Ecto neural progenitor cell (in vitro differentiated cells): ENCODE measurements at regions not wholly inside any gene's neighbourhood (a gene's known extent, or its start where the extent isn't known, plus 50 kb on each side); places are given as distances from the start of the nearest gene placed in this dataset.

Experiments used
- DNase-seq: peaks from one replicate; pipeline ENCODE4 v3.0.0-alpha.2; 2018; ENCODE audit warnings: low spot score

- DNase-seq = peak; percentile 65
These were observed 219.8 kb upstream of the TOPAZ1 start for GRCh38 chr3:44021651-44022594.

GRCh38 chr3:44023961-44024593 is 217.6 kb upstream of the TOPAZ1 start:
- DNase-seq = no peak

- peak; percentile 28 for DNase-seq
These were observed 215.3 kb upstream of the TOPAZ1 start for GRCh38 chr3:44026220-44026865.

DNA sequence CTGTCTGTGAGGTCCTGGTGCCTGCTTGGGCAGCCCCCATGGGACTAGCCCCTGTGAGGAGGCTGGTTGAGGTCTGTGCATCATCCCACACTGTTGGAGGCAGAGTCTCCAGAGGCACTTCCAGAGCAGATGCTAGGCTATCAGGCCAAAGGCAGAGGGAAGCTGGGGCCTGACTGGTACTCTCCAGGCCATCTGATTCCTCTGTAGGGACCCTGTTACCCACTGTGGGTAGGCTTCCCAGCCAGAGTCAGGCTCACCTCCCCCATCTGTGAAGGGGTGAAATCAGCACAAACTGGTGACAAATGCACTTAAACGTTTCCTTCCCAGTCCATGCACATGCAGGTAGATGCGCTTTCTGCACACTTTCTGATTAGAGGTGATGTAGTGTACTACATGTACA is 212.6 kb upstream of the TOPAZ1 start:
- no peak for DNase-seq

DNA sequence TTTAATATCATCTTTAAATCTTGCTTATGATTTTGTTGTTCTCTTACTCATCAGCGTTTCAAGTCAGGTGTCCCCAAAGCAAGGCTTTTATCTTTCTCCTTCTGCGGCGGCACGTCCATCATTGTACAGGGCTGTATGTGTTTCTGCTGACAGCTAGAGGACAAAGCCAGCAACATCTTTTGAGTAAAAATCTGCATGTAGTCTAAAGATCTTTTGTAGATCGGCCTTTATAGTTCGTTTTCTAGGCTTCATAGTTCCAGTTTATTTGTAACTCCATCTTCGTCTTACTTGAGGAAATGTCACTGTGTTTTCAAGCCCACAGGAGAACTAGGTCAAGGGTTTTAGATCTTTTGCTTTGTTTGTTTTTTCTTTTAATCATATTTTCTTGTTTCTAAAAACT is 211.4 kb upstream of the TOPAZ1 start:
- no peak for DNase-seq

GRCh38 chr3:44030687-44031305 is 210.9 kb upstream of the TOPAZ1 start:
- DNase-seq = no peak

GRCh38 chr3:44031387-44032380 is 210.0 kb upstream of the TOPAZ1 start:
- peak; percentile 34 for DNase-seq

DNA sequence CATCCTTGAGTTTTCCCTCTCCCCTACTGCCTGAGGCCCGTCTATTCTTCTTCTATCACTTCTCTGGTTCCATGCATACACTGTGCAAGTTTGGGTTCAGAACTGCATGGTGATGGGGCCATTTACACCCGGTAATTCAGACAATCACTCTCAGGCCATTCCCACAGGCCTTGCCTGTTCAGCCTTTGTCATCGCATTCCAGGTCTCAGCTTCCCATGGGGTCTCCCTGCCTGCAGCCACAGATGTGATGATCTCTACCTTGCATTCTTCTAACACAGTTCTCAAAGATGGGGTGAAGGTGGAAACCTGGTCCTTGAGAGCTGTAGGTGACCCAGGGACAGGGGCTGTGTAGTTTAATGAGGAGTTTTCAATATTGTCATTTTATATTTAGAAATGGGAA is 209.2 kb upstream of the TOPAZ1 start:
- peak; percentile 37 for DNase-seq

DNA sequence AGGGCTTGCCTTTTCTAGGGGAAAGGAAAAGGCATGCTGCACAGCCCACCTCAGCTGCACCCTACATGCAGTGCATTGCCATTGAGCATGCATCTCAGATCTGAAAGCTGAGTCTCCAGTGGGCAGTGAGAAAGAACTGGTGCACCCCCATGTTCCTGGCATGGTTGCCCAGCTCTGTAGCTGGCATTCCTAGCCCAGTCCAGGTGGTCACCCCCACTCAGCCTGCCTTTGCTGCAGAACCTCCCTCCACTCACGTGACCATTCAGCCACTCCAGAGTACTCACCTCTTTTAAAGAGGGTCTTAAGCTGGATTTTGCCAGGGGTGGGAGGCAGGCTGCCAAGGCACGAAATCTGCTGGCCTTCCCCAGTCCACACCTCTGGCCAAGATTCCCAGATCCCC is 208.6 kb upstream of the TOPAZ1 start:
- DNase-seq = peak; percentile 39

- DNase-seq = no peak
These were observed 204.8 kb upstream of the TOPAZ1 start for GRCh38 chr3:44036850-44037249.

DNA sequence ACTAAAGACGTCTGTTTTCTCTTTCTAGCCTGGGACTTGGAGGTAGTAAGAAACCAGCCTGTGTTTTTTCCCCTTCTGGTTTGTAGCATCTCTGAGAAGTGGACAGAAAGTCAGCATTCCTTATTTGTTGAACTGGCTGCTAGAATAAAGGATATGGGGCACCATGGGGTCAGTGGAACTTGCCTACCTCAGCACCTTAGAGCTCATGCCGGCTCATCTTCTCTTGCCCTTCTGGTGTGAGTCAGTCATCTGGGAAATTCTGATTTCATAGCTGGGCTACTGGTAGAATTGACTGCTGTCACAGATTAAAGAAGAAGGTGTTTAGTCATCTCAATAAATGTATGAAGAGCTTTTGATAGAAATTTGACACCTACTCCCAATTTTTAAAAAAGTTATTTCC is 202.7 kb upstream of the TOPAZ1 start:
- no peak for DNase-seq

GRCh38 chr3:44041726-44042125 is 200.0 kb upstream of the TOPAZ1 start:
- peak; percentile 4 for DNase-seq

- peak; percentile 1 for DNase-seq
These were observed 198.9 kb upstream of the TOPAZ1 start for GRCh38 chr3:44042772-44043171.

DNA sequence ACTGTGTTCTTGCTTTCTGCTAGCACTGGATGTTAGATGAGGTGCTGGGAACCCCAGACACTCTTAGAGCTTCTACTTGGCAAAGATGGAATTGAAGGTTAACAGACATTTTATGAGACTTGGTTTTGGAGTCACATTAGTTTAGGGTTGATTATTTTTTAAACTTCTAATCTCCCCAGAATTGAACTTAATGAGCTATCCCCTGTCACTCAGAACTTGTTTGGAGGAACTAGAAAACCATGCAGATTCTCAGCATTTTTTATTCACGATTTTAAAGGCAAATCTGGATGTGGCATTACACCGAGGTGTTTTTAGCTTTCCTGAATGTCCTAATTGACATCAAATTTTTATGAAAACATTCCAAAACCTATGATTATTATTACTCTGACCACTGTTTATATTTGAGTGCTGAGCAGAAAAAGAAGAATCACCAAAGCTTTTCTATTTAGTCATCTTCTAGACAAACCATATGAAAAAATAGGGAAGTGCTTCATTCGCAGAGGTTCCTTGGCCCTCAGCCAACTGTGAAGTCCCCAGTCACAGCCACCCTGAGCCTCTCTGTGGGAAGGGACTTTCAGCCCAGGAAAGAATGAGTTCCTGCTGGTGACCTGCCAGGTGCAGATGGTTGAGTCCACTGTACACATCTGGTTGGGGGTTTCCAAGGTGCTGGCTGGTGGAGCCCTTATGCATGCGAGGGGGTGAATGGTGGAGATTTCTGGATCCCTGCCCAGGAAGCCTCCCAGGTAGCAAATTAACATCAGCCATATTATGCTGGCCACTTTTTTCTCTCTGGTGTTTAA is 196.0 kb upstream of the TOPAZ1 start:
- peak; percentile 17 for DNase-seq

DNA sequence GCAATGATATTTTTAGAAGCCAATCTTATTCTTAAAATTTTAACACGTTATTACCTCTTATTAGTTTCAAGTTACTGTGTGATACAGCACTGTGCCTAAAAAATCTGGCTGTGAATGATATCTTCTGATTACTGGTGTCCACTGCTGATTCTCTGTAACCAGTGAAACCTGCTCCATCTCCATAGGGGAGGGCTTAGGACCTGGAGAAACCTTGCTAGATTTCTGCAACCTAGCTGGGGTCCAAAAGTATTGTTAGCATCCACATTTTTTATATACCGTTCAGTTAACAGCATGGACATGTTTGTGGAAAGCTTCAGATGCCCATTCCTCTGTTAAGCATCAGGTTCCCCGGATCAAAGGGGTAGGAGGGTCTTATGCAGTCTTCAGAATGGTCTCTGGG is 193.9 kb upstream of the TOPAZ1 start:
- DNase-seq = no peak

GRCh38 chr3:44048196-44048924 is 193.3 kb upstream of the TOPAZ1 start:
- no peak for DNase-seq

GRCh38 chr3:44048949-44049348 is 192.7 kb upstream of the TOPAZ1 start:
- no peak for DNase-seq

- DNase-seq = no peak
These were observed 191.6 kb upstream of the TOPAZ1 start for GRCh38 chr3:44050101-44050500.

DNA sequence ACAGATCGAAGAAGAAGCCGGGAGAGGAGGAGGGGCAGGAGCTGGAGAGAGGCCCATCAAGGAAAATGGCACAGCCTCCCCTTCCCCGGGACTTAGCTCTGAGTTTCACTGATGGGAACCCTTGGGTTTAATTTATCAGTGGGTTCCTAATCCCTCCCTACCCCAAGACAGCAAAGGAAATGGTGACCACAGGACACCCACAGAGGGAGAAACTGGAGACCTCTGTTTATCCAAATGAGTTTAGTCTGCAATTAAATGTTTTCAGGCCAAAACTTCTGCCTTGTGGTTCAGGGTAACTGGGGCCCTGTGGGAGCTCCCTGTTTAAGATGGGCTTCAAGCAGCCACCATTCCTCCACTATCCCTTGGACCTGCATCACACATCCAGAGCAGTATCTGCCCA is 190.8 kb upstream of the TOPAZ1 start:
- no peak for DNase-seq

- DNase-seq = no peak
These were observed 185.7 kb upstream of the TOPAZ1 start for GRCh38 chr3:44055951-44056350.
